Kidney (tissue), 13 donors: ENCODE measurements at regions not wholly inside any gene's neighbourhood (a gene's known extent, or its start where the extent isn't known, plus 50 kb on each side); places are given as distances from the start of the nearest gene placed in this dataset.

Source experiments
- DNase-seq, 5 donors: peaks; one replicate each; pipeline ENCODE4 v3.0.0-alpha.2; 2013 to 2020
- FAIRE-seq: peaks from 2 replicates; lab custom pipeline; 2012; peaks lifted over from hg19 to GRCh38; lab: Jason Lieb, UNC
- H3K27ac ChIP-seq, 2 donors: one replicate each; pipeline ENCODE4 v1.7.0; 2013; ENCODE audit warnings: low read depth in 2 of 2, low read length in 2 of 2, inconsistent platforms in 1 of 2
- H3K27me3 ChIP-seq: one replicate; pipeline ENCODE4 v1.7.1; 2013; ENCODE audit warnings: low read length, inconsistent platforms; ENCODE audit not compliant: control insufficient read depth, insufficient read depth
- H3K36me3 ChIP-seq, 3 donors: one replicate each; pipeline versions ENCODE4 v1.7.0 to v1.7.1; 2013; ENCODE audit warnings: low read length in 3 of 3, control low read depth in 1 of 3, inconsistent platforms in 1 of 3; ENCODE audit not compliant: insufficient read depth in 3 of 3, control insufficient read depth in 2 of 3
- H3K4me1 ChIP-seq, 3 donors: one replicate each; pipeline versions ENCODE4 v1.7.0 to v1.7.1; 2013; ENCODE audit warnings: low read length in 3 of 3, inconsistent platforms in 1 of 3, low read depth in 1 of 3; ENCODE audit not compliant: control insufficient read depth in 2 of 3, insufficient read depth in 2 of 3
- H3K4me3 ChIP-seq, 3 donors: one replicate each; pipeline versions ENCODE4 v1.7.0 to v1.8.1; 2013; ENCODE audit warnings: low read length in 3 of 3, control low read depth in 1 of 3, inconsistent platforms in 1 of 3
- H3K9ac ChIP-seq, 3 donors: one replicate each; pipeline versions ENCODE4 v1.7.0 to v1.7.1; 2013; ENCODE audit warnings: low read length in 3 of 3, control low read depth in 1 of 3, inconsistent platforms in 1 of 3
- H3K9me3 ChIP-seq, 3 donors: one replicate each; pipeline versions ENCODE4 v1.7.0 to v1.7.1; 2013; ENCODE audit warnings: low read length in 3 of 3, control low read depth in 1 of 3, inconsistent platforms in 1 of 3; ENCODE audit not compliant: control insufficient read depth in 2 of 3, insufficient read depth in 1 of 3
- CTCF ChIP-seq: IDR thresholded peaks from 3 replicates; pipeline ENCODE4 v1.5.1; 2012; ENCODE audit warnings: mild to moderate bottlenecking, moderate library complexity, borderline replicate concordance; ENCODE audit not compliant: insufficient read depth; ENCODE audit errors: extremely low read depth
- intact Hi-C: fragments of 100-400 bp; cut with DNase I; formaldehyde crosslinking; loops from one replicate; pipeline ENCODE4 v1.11.1; 2022
- donor health status: control.
- donor health status: control.
- donor health status: control.
- donor health status: control.
- donor health status: control.
- donor health status: DM: yes; HTN: yes; CAD: no.
- donor health status: Normal renal cell carcinoma (clear cell type).

- FAIRE-seq (no peak), DNase-seq (no peak)
- no peak for TF ChIP-seq CTCF
- Histone ChIP-seq H3K4me3 (no peak overlapping the region), H3K27ac (no peak overlapping the region), H3K4me1 (no peaks in the 10 kb centered on the region), H3K9ac (no peak overlapping the region), H3K9me3 (no peaks in the 10 kb centered on the region), H3K27me3 (no peaks in the 10 kb centered on the region), H3K36me3 (no peaks in the 10 kb centered on the region)
- intact Hi-C loops = no loop called here
These were observed 184.3 kb downstream of the ZDHHC21 start for GRCh38 chr9:14508884-14509283.

- Histone ChIP-seq H3K9ac (no peak overlapping the region), H3K27ac (no peak overlapping the region), H3K36me3 (no peaks in the 10 kb centered on the region), H3K27me3 (no peaks in the 10 kb centered on the region), H3K9me3 (no peaks in the 10 kb centered on the region), H3K4me1 (no peaks in the 10 kb centered on the region), H3K4me3 (no peak overlapping the region)
- FAIRE-seq = no peak
- DNase-seq = no peak
- TF ChIP-seq CTCF = no peak
- intact Hi-C loops = no loop called here
These were observed 187.4 kb upstream of the NFIB start for GRCh38 chr9:14501366-14501765.

GRCh38 chr9:14500705-14501104 lies 186.8 kb upstream of the NFIB start:
- no peaks in the 10 kb centered on the region for H3K36me3 ChIP-seq
- no peaks in the 10 kb centered on the region for H3K9me3 ChIP-seq
- H3K27ac ChIP-seq = no peak overlapping the region
- H3K4me1 ChIP-seq = no peaks in the 10 kb centered on the region
- H3K27me3 ChIP-seq = no peaks in the 10 kb centered on the region
- FAIRE-seq (no peak), DNase-seq (no peak)
- TF ChIP-seq CTCF = no peak
- intact Hi-C loops = no loop called here
- H3K4me3 ChIP-seq = no peak overlapping the region
- no peak overlapping the region for H3K9ac ChIP-seq

- no peak overlapping the region for H3K27ac ChIP-seq
- no peak for TF ChIP-seq CTCF
- no peaks in the 10 kb centered on the region for H3K4me1 ChIP-seq
- no peaks in the 10 kb centered on the region for H3K36me3 ChIP-seq
- no peak overlapping the region for H3K4me3 ChIP-seq
- H3K9ac ChIP-seq = no peak overlapping the region
- H3K27me3 ChIP-seq = no peaks in the 10 kb centered on the region
- intact Hi-C loops = no loop called here
- no peaks in the 10 kb centered on the region for H3K9me3 ChIP-seq
- DNase-seq (no peak), FAIRE-seq (no peak)
These were observed 186.0 kb upstream of the NFIB start for GRCh38 chr9:14499976-14500375.
